ENCODE measurements at regions not wholly inside any gene's neighbourhood (a gene's known extent, or its start where the extent isn't known, plus 50 kb on each side); places are given as distances from the start of the nearest gene placed in this dataset.

GRCh38 chr1:55329091-55329490 lies 113.9 kb upstream of the USP24 start:
- Histone ChIP-seq H4K91ac (ENCODE audit: insufficient read length, low read depth, low read length) (no peak overlapping the region), H4K8ac (replicated peaks; ENCODE audit: insufficient read length, low read depth, low read length) (no peak overlapping the region), H2BK15ac (ENCODE audit: low read depth, low read length) (no peak overlapping the region), H4K20me1 (ENCODE audit: control insufficient read depth, insufficient read depth, insufficient read length) (no peaks in the 10 kb centered on the region), H3K4me1 (ENCODE audit: insufficient read depth, low read length) (0 out of 2 replicates have a peak, but pooled peaks cover 3% of the 10 kb centered on the region), H2BK5ac (ENCODE audit: insufficient read length, low read length) (no peak overlapping the region), H3T11ph (ENCODE audit: low read length) (no peak overlapping the region), H3K9me3 (ENCODE audit: control insufficient read depth, low read depth, low read length) (no peaks in the 10 kb centered on the region), H2BK12ac (ENCODE audit: insufficient read length, low read depth, low read length) (no peak overlapping the region), H3K56ac (ENCODE audit: insufficient read length, low read depth, low read length) (no peak overlapping the region), H3K27ac (ENCODE audit: insufficient read length, low read depth, low read length) (no peak overlapping the region), H3K4ac (ENCODE audit: low read depth, low read length) (no peak overlapping the region), H3K79me2 (ENCODE audit: insufficient read depth, low read length) (no peaks in the 10 kb centered on the region), H2BK120ac (ENCODE audit: low read depth, low read length, poor library complexity, severe bottlenecking) (no peak overlapping the region), H4K5ac (ENCODE audit: insufficient read length, low read depth, low read length) (no peak overlapping the region), H3K18ac (ENCODE audit: insufficient read length, low read depth, low read length) (no peak overlapping the region), H2AK5ac (ENCODE audit: insufficient read length, low read length) (no peak overlapping the region), H3K9ac (ENCODE audit: extremely low read depth, insufficient read length, low read length) (no peak overlapping the region), H3K4me2 (ENCODE audit: insufficient read depth, insufficient read length, low read length) (no peak overlapping the region), H3K14ac (ENCODE audit: insufficient read depth, low read length) (no peak overlapping the region), H3K27me3 (ENCODE audit: insufficient read depth, low read length) (no peaks in the 10 kb centered on the region), H2BK20ac (ENCODE audit: low read depth, low read length, poor library complexity, severe bottlenecking) (no peak overlapping the region), H3K23me2 (ENCODE audit: insufficient read length, low read depth, low read length, poor library complexity, severe bottlenecking) (no peaks in the 10 kb centered on the region), H2AFZ (ENCODE audit: low read length) (no peak overlapping the region), H3K23ac (ENCODE audit: insufficient read length, low read depth, low read length) (no peak overlapping the region), H3K79me1 (ENCODE audit: insufficient read depth, low read depth, low read length, poor library complexity, severe bottlenecking) (no peaks in the 10 kb centered on the region)
- H3K4me3 Mint-ChIP-seq, result no peak overlapping the region
- peaks cover 17% of the 10 kb centered on the region for H3K27me3 Mint-ChIP-seq (ENCODE audit: low read depth)
- no peaks in the 10 kb centered on the region for H3K36me3 Mint-ChIP-seq (ENCODE audit: insufficient read depth in 1 of 3, low read depth in 3 of 3)
- no peak overlapping the region for H3K27ac Mint-ChIP-seq
- no CpG with 5 or more reads among the region's 5 CpGs for WGBS (ENCODE audit: extremely low coverage, insufficient read length, low lambda C conversion rate)
- H3K9me3 Mint-ChIP-seq, result no peaks in the 10 kb centered on the region
- DNase-seq, result peak; percentile 48
- peaks cover 17 to 32% of the 10 kb centered on the region in 2 experiments for H3K4me1 Mint-ChIP-seq
- no peak for TF ChIP-seq CTCF (conservative IDR thresholded peaks at IDR 0.05)

Data from H9 (cell line).